ENCODE measurements at regions not wholly inside any gene's neighbourhood (a gene's known extent, or its start where the extent isn't known, plus 50 kb on each side); places are given as distances from the start of the nearest gene placed in this dataset.

DNA sequence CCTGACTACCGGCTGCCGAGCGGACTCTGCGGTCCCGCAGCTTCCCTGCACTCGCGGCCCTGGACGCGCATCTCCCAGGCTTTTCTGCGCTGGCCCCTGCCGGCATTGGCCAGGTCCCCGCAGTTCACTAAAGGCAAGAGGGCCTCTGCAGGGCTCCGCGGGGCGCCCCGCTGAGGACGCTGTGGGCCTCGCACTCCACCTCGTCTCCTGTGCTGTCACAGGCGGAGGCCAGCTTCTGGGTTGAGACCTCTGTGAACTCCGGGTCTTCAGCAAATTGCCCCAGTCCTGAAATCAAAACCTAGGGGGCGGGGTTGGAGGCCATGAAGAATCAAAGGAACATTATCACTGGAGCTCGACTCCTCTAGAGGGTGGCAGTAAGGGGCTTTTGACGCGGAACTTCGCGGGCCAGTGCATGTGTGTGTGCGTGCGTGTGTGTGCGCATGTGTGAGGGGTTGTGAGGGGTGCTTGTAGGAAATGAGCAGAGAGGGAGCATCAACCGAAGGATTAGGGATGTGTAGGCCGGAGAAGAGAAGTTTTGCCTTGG, 68.5 kb upstream of the CAPRIN2 start:
- TF ChIP-seq, protein P1, sequence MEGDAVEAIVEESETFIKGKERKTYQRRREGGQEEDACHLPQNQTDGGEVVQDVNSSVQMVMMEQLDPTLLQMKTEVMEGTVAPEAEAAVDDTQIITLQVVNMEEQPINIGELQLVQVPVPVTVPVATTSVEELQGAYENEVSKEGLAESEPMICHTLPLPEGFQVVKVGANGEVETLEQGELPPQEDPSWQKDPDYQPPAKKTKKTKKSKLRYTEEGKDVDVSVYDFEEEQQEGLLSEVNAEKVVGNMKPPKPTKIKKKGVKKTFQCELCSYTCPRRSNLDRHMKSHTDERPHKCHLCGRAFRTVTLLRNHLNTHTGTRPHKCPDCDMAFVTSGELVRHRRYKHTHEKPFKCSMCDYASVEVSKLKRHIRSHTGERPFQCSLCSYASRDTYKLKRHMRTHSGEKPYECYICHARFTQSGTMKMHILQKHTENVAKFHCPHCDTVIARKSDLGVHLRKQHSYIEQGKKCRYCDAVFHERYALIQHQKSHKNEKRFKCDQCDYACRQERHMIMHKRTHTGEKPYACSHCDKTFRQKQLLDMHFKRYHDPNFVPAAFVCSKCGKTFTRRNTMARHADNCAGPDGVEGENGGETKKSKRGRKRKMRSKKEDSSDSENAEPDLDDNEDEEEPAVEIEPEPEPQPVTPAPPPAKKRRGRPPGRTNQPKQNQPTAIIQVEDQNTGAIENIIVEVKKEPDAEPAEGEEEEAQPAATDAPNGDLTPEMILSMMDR (IDR thresholded peaks at IDR 0.05; ENCODE audit: insufficient read depth, low read length, poor library complexity, severe bottlenecking): peak; percentile 50
- no peaks in the 10 kb centered on the region for H3K36me3 ChIP-seq (ENCODE audit: control insufficient read depth, insufficient read depth, low read length)
- peak overlapping the region; percentile 39 for H3K4me3 ChIP-seq (replicated peaks; ENCODE audit: low read depth, low read length)
- peak; percentile 32 for DNase-seq (ENCODE audit: extremely low read depth, insufficient read length)
- peaks cover 1% of the 10 kb centered on the region; the same call in 1 of the 2 replicates for H3K27me3 ChIP-seq (replicated peaks; ENCODE audit: control insufficient read depth, insufficient read depth, low read length)

GRCh38 chr12:30822385-30823155, 67.8 kb upstream of the CAPRIN2 start:
- peak; percentile 17 for DNase-seq (ENCODE audit: extremely low read depth, insufficient read length)
- Histone ChIP-seq H3K27me3 (replicated peaks; ENCODE audit: control insufficient read depth, insufficient read depth, low read length) (no peaks in the 10 kb centered on the region; the same call in 1 of the 2 replicates), H3K36me3 (ENCODE audit: control insufficient read depth, insufficient read depth, low read length) (no peaks in the 10 kb centered on the region), H3K4me3 (replicated peaks; ENCODE audit: low read depth, low read length) (peak overlapping the region; percentile 39)
- TF ChIP-seq, protein P1 (IDR thresholded peaks at IDR 0.05; ENCODE audit: insufficient read depth, low read length, poor library complexity, severe bottlenecking): no peak

- no peak for DNase-seq (ENCODE audit: extremely low read depth, insufficient read length)
- no peak overlapping the region for H3K4me3 ChIP-seq (replicated peaks; ENCODE audit: low read depth, low read length)
Measured at GRCh38 chr12:30820406-30820946, 65.7 kb upstream of the CAPRIN2 start.

DNA sequence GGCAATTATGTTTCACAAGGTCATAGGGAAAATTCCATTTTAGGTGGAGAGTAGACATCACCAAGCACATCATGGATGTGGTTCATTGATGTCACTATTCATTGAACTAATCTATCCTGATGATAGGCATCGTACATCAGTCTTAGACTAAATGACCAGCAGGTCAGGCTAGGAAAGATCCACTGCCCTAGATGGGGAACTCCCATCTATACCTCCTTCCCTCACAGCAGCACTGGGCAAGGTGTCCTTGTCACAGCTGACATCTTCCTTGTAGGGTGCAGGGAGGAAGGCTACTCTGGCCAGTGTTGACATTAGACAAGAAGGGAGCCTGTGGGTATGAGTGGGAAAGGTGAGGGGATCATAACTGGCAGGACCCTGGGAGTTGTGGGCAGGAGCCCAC, 63.8 kb upstream of the CAPRIN2 start:
- DNase-seq (ENCODE audit: extremely low read depth, insufficient read length): no peak
- H3K27me3 ChIP-seq (replicated peaks; ENCODE audit: control insufficient read depth, insufficient read depth, low read length): no peaks in the 10 kb centered on the region; the same call in 1 of the 2 replicates
- no peaks in the 10 kb centered on the region for H3K36me3 ChIP-seq (ENCODE audit: control insufficient read depth, insufficient read depth, low read length)
- H3K4me3 ChIP-seq (replicated peaks; ENCODE audit: low read depth, low read length): no peak overlapping the region
- TF ChIP-seq, protein P1 (IDR thresholded peaks at IDR 0.05; ENCODE audit: insufficient read depth, low read length, poor library complexity, severe bottlenecking): no peak

More at GRCh38 chr12:30820406-30820946, 65.7 kb upstream of the CAPRIN2 start:
- Histone ChIP-seq H3K36me3 (ENCODE audit: control insufficient read depth, insufficient read depth, low read length) (no peaks in the 10 kb centered on the region), H3K27me3 (replicated peaks; ENCODE audit: control insufficient read depth, insufficient read depth, low read length) (no peaks in the 10 kb centered on the region; the same call in 1 of the 2 replicates)
- TF ChIP-seq, protein P1 (IDR thresholded peaks at IDR 0.05; ENCODE audit: insufficient read depth, low read length, poor library complexity, severe bottlenecking): no peak

GRCh38 chr12:30816742-30817465, 62.2 kb upstream of the CAPRIN2 start:
- Histone ChIP-seq H3K4me3 (replicated peaks; ENCODE audit: low read depth, low read length) (no peak overlapping the region), H3K27me3 (replicated peaks; ENCODE audit: control insufficient read depth, insufficient read depth, low read length) (no peaks in the 10 kb centered on the region), H3K36me3 (ENCODE audit: control insufficient read depth, insufficient read depth, low read length) (no peaks in the 10 kb centered on the region)
- no peak for DNase-seq (ENCODE audit: extremely low read depth, insufficient read length)
- TF ChIP-seq, protein P1 (IDR thresholded peaks at IDR 0.05; ENCODE audit: insufficient read depth, low read length, poor library complexity, severe bottlenecking): no peak
